ENCODE measurements at regions not wholly inside any gene's neighbourhood (a gene's known extent, or its start where the extent isn't known, plus 50 kb on each side); places are given as distances from the start of the nearest gene placed in this dataset.
"Not testable (repeated sequence)": the region's sequence is repeated elsewhere in the genome, so short reads cannot be mapped to it uniquely, and the experiment has no call there.

GRCh38 chr5:108696951-108697715 lies 50.6 kb upstream of the FER start:
- DNase-seq (ENCODE audit: low spot score): no peak

GRCh38 chr5:108696407-108696806 lies 51.3 kb upstream of the FER start:
- DNase-seq (ENCODE audit: low spot score): no peak

- no peak for DNase-seq (ENCODE audit: low spot score)
Observed at GRCh38 chr5:108688485-108688884, 59.2 kb upstream of the FER start.

- DNase-seq (ENCODE audit: low spot score): no peak
Observed at GRCh38 chr5:108687595-108688200, 60.0 kb upstream of the FER start.

GRCh38 chr5:108686676-108687075 lies 61.0 kb upstream of the FER start:
- peak; percentile 59 for DNase-seq (ENCODE audit: low spot score)

GRCh38 chr5:108685448-108686216 lies 62.1 kb upstream of the FER start:
- not testable (repeated sequence) for DNase-seq (ENCODE audit: low spot score)

GRCh38 chr5:108681079-108681921 lies 66.4 kb upstream of the FER start:
- peak; percentile 52 for DNase-seq (ENCODE audit: low spot score)

- DNase-seq (ENCODE audit: low spot score): no peak
Observed at GRCh38 chr5:108678091-108678490, 69.6 kb upstream of the FER start.

GRCh38 chr5:108675736-108676135 lies 72.0 kb upstream of the FER start:
- no peak for DNase-seq (ENCODE audit: low spot score)

GRCh38 chr5:108672639-108673038 lies 75.1 kb upstream of the FER start:
- DNase-seq (ENCODE audit: low spot score): no peak

- DNase-seq (ENCODE audit: low spot score): peak; percentile 87
Observed at GRCh38 chr5:108670591-108671289, 77.0 kb upstream of the FER start.

- DNase-seq (ENCODE audit: low spot score): no peak
Observed at GRCh38 chr5:108669462-108669861, 78.2 kb upstream of the FER start.

- DNase-seq (ENCODE audit: low spot score): no peak
Observed at GRCh38 chr5:108661590-108662219, 86.0 kb upstream of the FER start.

GRCh38 chr5:108661024-108661423 lies 86.7 kb upstream of the FER start:
- DNase-seq (ENCODE audit: low spot score): peak; percentile 51

GRCh38 chr5:108660291-108660690 lies 87.4 kb upstream of the FER start:
- DNase-seq (ENCODE audit: low spot score): no peak

- DNase-seq (ENCODE audit: low spot score): no peak
Observed at GRCh38 chr5:108659531-108659930, 88.2 kb upstream of the FER start.

- DNase-seq (ENCODE audit: low spot score): no peak
Observed at GRCh38 chr5:108655750-108656450, 91.8 kb upstream of the FER start.

GRCh38 chr5:108654051-108654450 lies 93.6 kb upstream of the FER start:
- DNase-seq (ENCODE audit: low spot score): no peak

- no peak for DNase-seq (ENCODE audit: low spot score)
Observed at GRCh38 chr5:108653201-108653600, 94.5 kb upstream of the FER start.

- peak; percentile 12 for DNase-seq (ENCODE audit: low spot score)
Observed at GRCh38 chr5:108650997-108651396, 96.7 kb upstream of the FER start.
